Uterus (tissue), 3 donors: ENCODE measurements at regions not wholly inside any gene's neighbourhood (a gene's known extent, or its start where the extent isn't known, plus 50 kb on each side); places are given as distances from the start of the nearest gene placed in this dataset.

ENCODE experiments used
- DNase-seq, 2 donors: peaks; one replicate each; pipeline ENCODE4 v3.0.0-alpha.2; 2019 to 2020
- H3K27ac ChIP-seq, 2 donors: fragments of 200-600 bp; sonication (generic); 1 replicate in 1 of 2; 2 replicates in 1 of 2; pipeline ENCODE4 v1.5.1; 2016 to 2018
- H3K27me3 ChIP-seq, 2 donors: fragments of 200-600 bp; sonication (generic); one replicate each; pipeline ENCODE4 v1.5.1; 2018 to 2019; ENCODE audit warnings: control low read depth in 1 of 2
- H3K36me3 ChIP-seq, 2 donors: fragments of 200-600 bp; sonication (generic); one replicate each; pipeline ENCODE4 v1.5.1; 2019; ENCODE audit warnings: control low read depth in 1 of 2
- H3K4me1 ChIP-seq, 2 donors: fragments of 200-600 bp; sonication (generic); one replicate each; pipeline ENCODE4 v1.5.1; 2018 to 2019; ENCODE audit warnings: control low read depth in 1 of 2
- H3K4me3 ChIP-seq, 2 donors: fragments of 200-600 bp; sonication (generic); 1 replicate in 1 of 2; 2 replicates in 1 of 2; pipeline ENCODE4 v1.5.1; 2018 to 2019; ENCODE audit warnings: mild to moderate bottlenecking in 1 of 2
- H3K9me3 ChIP-seq, 2 donors: fragments of 200-600 bp; sonication (generic); one replicate each; pipeline ENCODE4 v1.5.1; 2019; ENCODE audit warnings: control low read depth in 1 of 2
- CTCF ChIP-seq, 4 experiments: fragments of 200-600 bp in 2 of 4; fragments of 450-650 bp in 2 of 4; sonication (generic) in 2 of 4; IDR thresholded peaks; one replicate each; pipeline ENCODE4 v1.5.1; 2016 to 2019; ENCODE audit warnings: antibody characterized with exemption in 4 of 4, mild to moderate bottlenecking in 2 of 4, moderate library complexity in 1 of 4
- POLR2A ChIP-seq, 2 donors: fragments of 450-650 bp; IDR thresholded peaks; one replicate each; pipeline ENCODE4 v1.6.1; 2016; ENCODE audit warnings: antibody characterized with exemption in 2 of 2, mild to moderate bottlenecking in 1 of 2, moderate library complexity in 1 of 2
- intact Hi-C: fragments of 100-400 bp; cut with DNase I; formaldehyde crosslinking; loops from one replicate; pipeline ENCODE4 v1.15.1; 2023; ENCODE audit warnings: low total_unique reads
- donor health status: DM: yes; HTN: yes; CAD: no.

GRCh38 chr12:90071996-90072395 lies 363.4 kb upstream of the ATP2B1 start:
- Histone ChIP-seq H3K9me3 (no peaks in the 10 kb centered on the region), H3K4me1 (no peaks in the 10 kb centered on the region), H3K27ac (no peak overlapping the region), H3K4me3 (no peak overlapping the region), H3K27me3 (no peaks in the 10 kb centered on the region), H3K36me3 (no peaks in the 10 kb centered on the region)
- TF ChIP-seq CTCF (IDR thresholded peaks at IDR 0.05): no peak
- TF ChIP-seq POLR2A (IDR thresholded peaks at IDR 0.05): no peak
- intact Hi-C loops: no loop called here
- DNase-seq: no peak

- no peaks in the 10 kb centered on the region for H3K36me3 ChIP-seq
- intact Hi-C loops: no loop called here
- no peak overlapping the region for H3K27ac ChIP-seq
- H3K4me3 ChIP-seq: no peak overlapping the region
- H3K9me3 ChIP-seq: no peaks in the 10 kb centered on the region
- no peaks in the 10 kb centered on the region for H3K27me3 ChIP-seq
- H3K4me1 ChIP-seq: no peaks in the 10 kb centered on the region
- DNase-seq: no peak
- TF ChIP-seq POLR2A (IDR thresholded peaks at IDR 0.05) (no peak), CTCF (IDR thresholded peaks at IDR 0.05) (no peak)
Observed at GRCh38 chr12:90069711-90070110, 361.1 kb upstream of the ATP2B1 start.

- Histone ChIP-seq H3K36me3 (no peaks in the 10 kb centered on the region), H3K27ac (no peak overlapping the region), H3K9me3 (no peaks in the 10 kb centered on the region), H3K4me1 (no peaks in the 10 kb centered on the region), H3K4me3 (no peak overlapping the region), H3K27me3 (no peaks in the 10 kb centered on the region)
- DNase-seq: no peak
- TF ChIP-seq POLR2A (IDR thresholded peaks at IDR 0.05) (no peak), CTCF (IDR thresholded peaks at IDR 0.05) (no peak)
- intact Hi-C loops: no loop called here
Observed at GRCh38 chr12:90067791-90068190, 359.2 kb upstream of the ATP2B1 start.

- Histone ChIP-seq H3K4me3 (no peak overlapping the region), H3K36me3 (no peaks in the 10 kb centered on the region), H3K27ac (no peak overlapping the region), H3K27me3 (no peaks in the 10 kb centered on the region), H3K9me3 (no peaks in the 10 kb centered on the region), H3K4me1 (no peaks in the 10 kb centered on the region)
- intact Hi-C loops: no loop called here
- DNase-seq: no peak
- TF ChIP-seq POLR2A (IDR thresholded peaks at IDR 0.05) (no peak), CTCF (IDR thresholded peaks at IDR 0.05) (no peak)
Observed at GRCh38 chr12:90064852-90065801, 356.5 kb upstream of the ATP2B1 start.

- no peaks in the 10 kb centered on the region for H3K27me3 ChIP-seq
- no peak for TF ChIP-seq POLR2A (IDR thresholded peaks at IDR 0.05)
- TF ChIP-seq CTCF (IDR thresholded peaks at IDR 0.05): no peak
- DNase-seq: no peak
- intact Hi-C loops: no loop called here
- no peaks in the 10 kb centered on the region for H3K4me1 ChIP-seq
- no peak overlapping the region for H3K4me3 ChIP-seq
- no peaks in the 10 kb centered on the region for H3K9me3 ChIP-seq
- H3K36me3 ChIP-seq: no peaks in the 10 kb centered on the region
- no peak overlapping the region for H3K27ac ChIP-seq
Observed at GRCh38 chr12:90062799-90063198, 354.2 kb upstream of the ATP2B1 start.
